Psoas muscle (tissue), 7 donors: ENCODE measurements at regions not wholly inside any gene's neighbourhood (a gene's known extent, or its start where the extent isn't known, plus 50 kb on each side); places are given as distances from the start of the nearest gene placed in this dataset.

Experiments used
- ATAC-seq, 4 donors: fragments of 200-7000 bp; cut with Tn5 transposase; one replicate each; pipeline ENCODE4 v1.9.1; 2020; ENCODE audit warnings: moderate library complexity in 3 of 4, mild to moderate bottlenecking in 2 of 4
- DNase-seq, 2 donors: peaks; one replicate each; pipeline ENCODE4 v3.0.0-alpha.2; 2020
- H3K27ac ChIP-seq: fragments of 200-600 bp; one replicate; pipeline ENCODE4 v1.8.0; 2022
- H3K27me3 ChIP-seq, 3 donors: fragments of 200-600 bp in 1 of 3; one replicate each; pipeline versions ENCODE4 v1.6.1 to v1.8.0; 2013 to 2022; ENCODE audit warnings: low read length in 2 of 3, mild to moderate bottlenecking in 2 of 3, moderate library complexity in 1 of 3; ENCODE audit not compliant: insufficient read depth in 3 of 3
- H3K36me3 ChIP-seq, 2 donors: fragments of 200-600 bp in 1 of 2; one replicate each; pipeline versions ENCODE4 v1.6.1 to v1.8.0; 2013 to 2022; ENCODE audit warnings: low read depth in 1 of 2, mild to moderate bottlenecking in 1 of 2, moderate library complexity in 1 of 2; ENCODE audit not compliant: insufficient read depth in 1 of 2
- H3K4me1 ChIP-seq: fragments of 200-600 bp; one replicate; pipeline ENCODE4 v1.8.0; 2022
- H3K4me3 ChIP-seq: fragments of 200-600 bp; one replicate; pipeline ENCODE4 v1.8.0; 2022; ENCODE audit warnings: mild to moderate bottlenecking
- H3K9me3 ChIP-seq: fragments of 200-600 bp; one replicate; pipeline ENCODE4 v1.8.0; 2022
- WGBS, 3 donors: extraction: QIAGEN DNeasy Blood & Tissue Kit; methylation state at CpG; one replicate each; pipeline versions ENCODE4 v1.1.6 to v1.1.7; 2013; 5-methylcytosine and 5-hydroxymethylcytosine counted together
- intact Hi-C, 2 donors: fragments of 100-400 bp; cut with DNase I; formaldehyde crosslinking; loops; one replicate each; pipeline versions ENCODE4 v1.11.0 to v1.14.2; 2022
- TF ChIP-seq, protein P1 (sequence below): fragments of 200-600 bp; IDR thresholded peaks from one replicate; pipeline ENCODE4 v1.8.0; 2022; ENCODE audit warnings: antibody characterized with exemption
- donor health status: healthy with polysubstance abuse.
- donor health status: DM: no; HTN: no; CAD: no; lungs with moderate emphysema.
- donor health status: Bipolar disorder and iron deficiency.
- donor health status: healthy.
- donor health status: DM: yes; HTN: yes; CAD: no.
- donor health status: DM: no; HTN: no; CAD: no.
- donor health status: DM: yes; HTN: yes; CAD: no.

DNA sequence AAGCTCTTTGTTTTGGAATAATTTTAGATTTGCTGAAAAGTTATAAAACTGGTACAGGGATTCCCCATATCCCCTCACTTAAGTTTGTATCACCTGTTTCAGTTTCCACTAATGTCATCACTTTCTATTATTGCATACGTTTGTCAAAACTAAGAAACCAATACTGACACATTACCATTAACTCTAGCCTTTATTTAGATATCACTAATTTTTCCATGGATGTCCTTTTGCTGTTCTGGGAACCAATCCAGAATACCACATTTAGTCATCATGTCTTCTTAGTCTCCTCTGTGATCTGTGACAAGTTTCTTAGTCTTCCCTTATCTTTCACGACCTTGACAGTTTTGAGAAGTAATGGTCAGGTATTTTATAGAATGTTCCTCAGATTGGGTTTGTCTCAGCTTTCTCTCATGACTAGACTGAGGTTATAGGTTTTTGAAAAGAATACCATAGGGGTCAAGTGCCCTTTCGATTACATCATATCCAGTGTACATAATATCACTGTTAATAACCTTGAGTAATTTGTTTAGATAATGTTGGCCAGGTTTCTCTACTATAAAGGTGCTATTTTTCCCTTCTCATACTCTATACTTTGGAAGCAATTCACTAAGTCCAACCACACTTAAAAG is 51.9 kb upstream of the NMUR2 start:
- H3K9me3 ChIP-seq, result no peaks in the 10 kb centered on the region
- no peak overlapping the region for H3K4me3 ChIP-seq
- 79 to 85% (median 83%) methylated on average over 3 of the region's 3 CpGs for WGBS, 3 donors
- TF ChIP-seq, protein P1, sequence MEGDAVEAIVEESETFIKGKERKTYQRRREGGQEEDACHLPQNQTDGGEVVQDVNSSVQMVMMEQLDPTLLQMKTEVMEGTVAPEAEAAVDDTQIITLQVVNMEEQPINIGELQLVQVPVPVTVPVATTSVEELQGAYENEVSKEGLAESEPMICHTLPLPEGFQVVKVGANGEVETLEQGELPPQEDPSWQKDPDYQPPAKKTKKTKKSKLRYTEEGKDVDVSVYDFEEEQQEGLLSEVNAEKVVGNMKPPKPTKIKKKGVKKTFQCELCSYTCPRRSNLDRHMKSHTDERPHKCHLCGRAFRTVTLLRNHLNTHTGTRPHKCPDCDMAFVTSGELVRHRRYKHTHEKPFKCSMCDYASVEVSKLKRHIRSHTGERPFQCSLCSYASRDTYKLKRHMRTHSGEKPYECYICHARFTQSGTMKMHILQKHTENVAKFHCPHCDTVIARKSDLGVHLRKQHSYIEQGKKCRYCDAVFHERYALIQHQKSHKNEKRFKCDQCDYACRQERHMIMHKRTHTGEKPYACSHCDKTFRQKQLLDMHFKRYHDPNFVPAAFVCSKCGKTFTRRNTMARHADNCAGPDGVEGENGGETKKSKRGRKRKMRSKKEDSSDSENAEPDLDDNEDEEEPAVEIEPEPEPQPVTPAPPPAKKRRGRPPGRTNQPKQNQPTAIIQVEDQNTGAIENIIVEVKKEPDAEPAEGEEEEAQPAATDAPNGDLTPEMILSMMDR, result no peak
- ATAC-seq (no peak), DNase-seq (no peak)
- no peaks in the 10 kb centered on the region for H3K27me3 ChIP-seq
- H3K4me1 ChIP-seq, result no peaks in the 10 kb centered on the region
- H3K36me3 ChIP-seq, result no peaks in the 10 kb centered on the region
- intact Hi-C loops, result no loop called here
- H3K27ac ChIP-seq, result no peak overlapping the region

DNA sequence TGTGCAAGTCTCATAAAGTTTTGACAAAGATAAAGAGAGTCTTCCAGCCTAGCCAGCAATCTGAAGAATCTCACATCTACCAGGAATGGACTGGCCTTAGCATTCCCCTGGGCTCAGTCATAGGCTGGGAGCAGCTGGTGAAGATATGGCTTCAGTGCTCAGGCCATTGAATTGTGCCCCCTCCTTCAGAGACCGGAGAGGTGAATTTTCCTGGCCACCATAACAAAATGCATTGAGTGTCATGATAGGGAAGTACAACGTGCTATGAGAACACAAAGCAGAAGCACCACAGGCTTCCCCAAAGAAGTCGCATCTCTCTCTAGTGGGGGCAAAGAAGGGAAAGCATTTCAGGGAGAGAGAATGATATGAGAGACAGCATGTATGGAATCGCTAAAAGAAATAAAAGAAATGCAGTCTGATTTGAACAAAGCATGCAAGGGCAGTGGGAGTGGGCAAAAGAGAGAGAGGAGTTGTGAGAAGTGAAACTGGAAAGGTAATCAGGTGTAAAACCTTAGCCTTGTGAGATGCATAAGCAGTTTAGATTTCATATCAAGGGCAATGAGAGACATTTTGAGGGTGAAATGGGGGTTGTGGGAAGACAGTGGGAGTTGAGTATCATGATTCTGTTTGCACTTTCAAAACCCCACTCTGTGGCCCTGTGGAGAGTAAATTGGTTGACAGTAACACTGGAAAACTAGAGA is 57.1 kb upstream of the NMUR2 start:
- Histone ChIP-seq H3K27me3 (no peaks in the 10 kb centered on the region), H3K4me1 (no peaks in the 10 kb centered on the region), H3K9me3 (no peaks in the 10 kb centered on the region), H3K27ac (no peak overlapping the region), H3K36me3 (no peaks in the 10 kb centered on the region), H3K4me3 (no peak overlapping the region)
- 43 to 83% (median 43%) methylated on average over 4 of the region's 4 CpGs for WGBS, 3 donors
- TF ChIP-seq, protein P1, result no peak
- no peak for DNase-seq
- no peak for ATAC-seq
- intact Hi-C loops, result no loop called here

DNA sequence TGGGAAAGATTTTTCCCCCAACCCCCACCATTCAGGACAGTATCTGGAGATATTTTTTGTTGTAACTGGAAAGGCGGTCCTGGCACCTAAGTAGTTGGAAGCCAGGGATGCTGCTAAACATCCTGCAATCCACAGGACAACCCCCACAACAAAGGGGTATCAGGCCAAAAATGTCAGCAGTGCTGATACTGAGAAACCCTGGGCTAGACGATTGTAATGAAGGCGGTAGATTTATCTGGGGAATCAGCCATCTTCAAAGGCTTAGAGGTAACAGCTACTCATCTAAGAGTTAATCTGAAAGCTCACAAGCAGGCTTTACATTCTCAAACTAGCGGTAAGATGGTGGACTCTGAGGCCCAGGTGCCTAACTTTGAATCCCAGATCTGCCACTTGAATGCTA is 59.0 kb upstream of the NMUR2 start:
- H3K36me3 ChIP-seq, result no peaks in the 10 kb centered on the region
- no peak overlapping the region for H3K27ac ChIP-seq
- intact Hi-C loops, result no loop called here
- TF ChIP-seq, protein P1, result no peak
- no peaks in the 10 kb centered on the region for H3K9me3 ChIP-seq
- ATAC-seq (no peak), DNase-seq (no peak)
- H3K4me1 ChIP-seq, result no peaks in the 10 kb centered on the region
- 56 to 88% (median 74%) methylated on average over 4 of the region's 4 CpGs for WGBS, 3 donors
- no peaks in the 10 kb centered on the region for H3K27me3 ChIP-seq
- no peak overlapping the region for H3K4me3 ChIP-seq

DNA sequence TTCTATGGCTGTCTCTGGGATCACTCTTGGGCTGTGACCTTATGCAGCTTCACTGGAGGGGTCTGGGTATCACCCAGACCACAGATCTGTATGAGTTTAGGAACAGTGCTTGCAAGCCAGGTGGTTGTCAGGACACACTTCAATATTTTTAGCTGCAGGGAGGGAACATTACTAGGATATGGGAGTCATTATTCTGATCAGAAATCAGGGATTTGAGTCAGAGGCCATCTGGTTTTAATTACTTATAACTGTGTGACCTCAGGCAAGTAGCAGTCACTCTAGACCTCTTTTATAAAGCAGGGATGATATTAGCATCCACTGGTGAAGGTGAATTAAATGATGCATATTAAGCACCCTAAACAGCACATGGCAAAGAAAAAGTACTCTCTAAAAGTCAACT is 60.1 kb upstream of the NMUR2 start:
- DNase-seq, result no peak
- no peak for ATAC-seq
- no peaks in the 10 kb centered on the region for H3K36me3 ChIP-seq
- TF ChIP-seq, protein P1, result no peak
- no peaks in the 10 kb centered on the region for H3K27me3 ChIP-seq
- intact Hi-C loops, result no loop called here
- no peaks in the 10 kb centered on the region for H3K4me1 ChIP-seq
- H3K9me3 ChIP-seq, result no peaks in the 10 kb centered on the region
- H3K27ac ChIP-seq, result no peak overlapping the region
- no peak overlapping the region for H3K4me3 ChIP-seq
